Stimulated activated CD4-positive, alpha-beta T cell treated with anti-CD3 and anti-CD28 coated beads, Interleukin-4, amount 100 ng/mL, for 48 hours (primary cell): ENCODE measurements at regions not wholly inside any gene's neighbourhood (a gene's known extent, or its start where the extent isn't known, plus 50 kb on each side); places are given as distances from the start of the nearest gene placed in this dataset.
"Not testable (repeated sequence)": the region's sequence is repeated elsewhere in the genome, so short reads cannot be mapped to it uniquely, and the experiment has no call there.

Source experiments
- DNase-seq, 2 donors: peaks; one replicate each; pipeline ENCODE4 v3.0.0-alpha.2; 2020; ENCODE audit warnings: low read depth in 2 of 2

DNA sequence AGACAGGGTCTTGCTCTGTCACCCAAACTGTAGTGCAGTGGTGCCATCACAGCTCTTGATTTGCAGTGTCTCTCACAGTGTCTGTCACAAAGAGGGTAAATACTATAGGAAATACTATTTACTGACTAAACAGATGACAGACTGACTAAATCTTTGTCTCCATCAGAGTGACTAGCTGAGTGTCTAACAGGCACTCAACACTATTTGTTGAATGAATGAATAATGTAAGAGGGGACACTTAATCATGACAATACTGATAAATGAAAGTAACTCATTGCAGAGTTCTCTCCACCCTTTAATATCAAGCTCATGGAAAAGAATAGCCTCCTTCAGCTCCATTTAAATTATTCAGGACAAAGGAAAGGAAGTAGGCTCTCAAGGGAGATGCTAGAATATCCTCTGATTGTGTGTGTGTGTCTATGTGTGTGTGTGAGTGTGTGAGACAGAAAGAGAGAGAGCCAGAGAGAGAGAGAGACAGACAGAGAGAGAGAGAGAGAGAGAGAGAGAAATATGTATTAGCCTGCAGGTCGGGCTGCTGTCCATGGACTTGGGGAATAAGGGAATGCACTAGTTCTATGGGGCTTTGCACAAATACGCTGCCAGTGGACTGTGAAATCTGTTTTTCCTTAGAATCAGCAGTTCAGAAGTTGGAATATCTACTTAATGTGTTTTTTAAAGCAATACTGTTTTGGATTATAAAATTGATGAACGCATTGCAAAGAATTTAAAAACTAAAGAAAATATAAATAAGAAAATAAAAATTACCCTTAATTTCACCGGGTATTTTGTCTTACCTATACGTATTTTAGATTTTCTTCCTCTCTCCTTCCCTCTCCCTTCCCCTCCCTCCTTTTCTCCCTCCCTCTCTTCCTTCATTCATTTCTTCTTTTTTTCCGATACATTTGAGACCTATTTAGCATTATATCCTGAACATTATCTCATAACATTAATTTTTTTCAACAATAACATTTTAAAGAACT, 132.9 kb upstream of the LRIG1 start:
- DNase-seq: no peak

GRCh38 chr3:66638717-66639116, 137.9 kb upstream of the LRIG1 start:
- DNase-seq: no peak

- no peak for DNase-seq
These were observed 139.1 kb upstream of the LRIG1 start for GRCh38 chr3:66639809-66640356.

GRCh38 chr3:66642019-66642418, 141.2 kb upstream of the LRIG1 start:
- DNase-seq: no peak

DNA sequence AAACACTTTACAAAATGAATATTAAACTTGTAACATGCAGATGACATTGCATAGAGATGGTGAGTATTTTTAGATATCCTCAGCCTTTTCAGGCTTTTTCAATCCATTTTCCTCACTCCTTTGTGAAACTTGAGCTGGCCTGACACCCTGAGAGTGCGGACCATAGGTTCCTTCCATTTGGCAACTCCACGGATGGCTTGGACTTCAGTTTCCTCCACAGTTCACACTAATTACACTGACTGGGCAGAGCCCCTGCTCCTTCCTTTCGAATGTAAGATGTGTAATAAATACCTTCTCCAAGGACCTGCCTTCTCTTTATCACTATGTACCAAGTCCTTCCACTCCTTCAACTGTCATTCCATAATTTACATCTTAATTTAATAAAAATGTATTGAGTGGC, 141.7 kb upstream of the LRIG1 start:
- DNase-seq: no peak

GRCh38 chr3:66644549-66644948, 143.7 kb upstream of the LRIG1 start:
- no peak for DNase-seq

- DNase-seq: no peak
These were observed 148.2 kb upstream of the LRIG1 start for GRCh38 chr3:66648975-66649374.

- DNase-seq: not testable (repeated sequence)
These were observed 150.7 kb upstream of the LRIG1 start for GRCh38 chr3:66651520-66651919.

- not testable (repeated sequence) for DNase-seq
These were observed 151.3 kb upstream of the LRIG1 start for GRCh38 chr3:66652100-66652499.

DNA sequence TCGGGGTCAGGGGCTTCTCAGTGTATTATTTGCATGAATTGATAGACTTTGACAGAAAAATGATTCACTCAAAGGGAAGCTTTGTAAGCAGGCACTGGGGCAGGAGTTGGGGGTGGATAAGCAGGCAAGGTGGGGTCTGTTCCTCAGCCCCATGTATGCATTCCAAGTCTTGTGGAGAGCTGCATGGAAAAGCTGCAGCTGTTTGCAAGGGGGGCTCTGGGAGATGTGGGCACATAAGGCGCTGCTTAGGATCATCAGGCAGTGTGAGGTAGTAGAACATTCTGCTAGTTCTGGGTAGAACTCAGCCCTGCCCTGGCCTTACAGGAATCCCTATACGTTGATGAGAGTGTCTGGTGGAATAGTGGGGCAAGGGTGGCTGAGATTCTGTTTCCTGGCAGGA, 154.2 kb upstream of the LRIG1 start:
- no peak for DNase-seq

DNA sequence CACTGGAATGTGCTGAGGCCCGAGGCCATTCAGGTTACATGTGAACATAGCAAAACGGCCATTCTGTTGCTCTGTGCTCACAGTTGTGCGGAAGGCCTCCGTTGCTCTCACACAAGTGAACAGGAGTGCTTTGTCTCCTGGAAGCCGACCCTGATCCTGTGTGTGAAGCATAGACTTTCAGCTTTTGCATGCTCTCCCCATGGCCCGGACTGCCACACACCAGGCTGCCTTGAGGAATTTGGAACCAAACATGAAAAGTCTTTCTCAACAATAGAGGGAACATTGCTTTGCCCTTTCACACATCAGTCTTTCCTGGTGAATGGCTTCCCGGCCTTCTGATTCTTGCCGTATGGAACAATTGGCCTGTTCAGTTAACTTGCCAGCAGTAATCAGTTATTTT, 154.8 kb upstream of the LRIG1 start:
- no peak for DNase-seq

DNA sequence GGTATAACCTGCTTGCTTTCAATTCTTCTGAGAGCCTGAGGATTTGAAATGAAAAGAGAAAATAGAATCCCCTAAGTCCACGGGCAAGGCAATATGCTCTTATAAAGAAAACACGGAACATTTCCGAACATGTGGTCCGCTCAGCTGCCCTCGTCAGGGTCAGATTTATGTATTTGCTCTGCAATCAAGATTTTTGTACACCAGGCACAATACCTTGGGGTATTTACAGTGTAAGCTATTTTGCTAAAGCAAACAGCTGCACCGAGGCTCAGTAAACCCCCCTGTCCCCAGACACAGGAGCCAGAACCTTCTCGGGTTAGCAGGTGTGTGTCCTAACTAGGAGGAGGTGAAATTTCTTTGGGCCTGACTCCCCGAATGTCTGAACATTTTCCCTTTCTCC, 155.8 kb upstream of the LRIG1 start:
- DNase-seq: no peak

DNA sequence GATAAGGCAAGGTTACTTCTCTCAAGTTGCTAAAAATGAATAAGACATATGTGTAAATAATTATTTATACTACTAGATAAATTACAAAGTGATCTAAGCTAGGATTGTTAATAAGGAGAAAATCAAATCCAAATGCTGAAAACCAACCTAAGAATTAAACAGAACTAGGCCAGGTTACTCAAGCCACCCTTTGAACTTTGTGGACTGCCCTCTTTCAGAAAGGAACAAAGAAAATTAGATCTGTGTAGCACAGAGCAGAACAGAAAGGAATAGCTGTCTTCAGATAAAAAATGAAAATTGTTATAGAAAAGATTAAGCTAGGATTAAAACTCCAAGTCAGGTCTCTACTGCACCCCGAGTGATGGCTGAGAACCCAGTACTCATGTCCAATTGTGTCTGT, 158.2 kb upstream of the LRIG1 start:
- no peak for DNase-seq

GRCh38 chr3:66661628-66662027, 160.8 kb upstream of the LRIG1 start:
- no peak for DNase-seq

GRCh38 chr3:66662894-66663293, 162.1 kb upstream of the LRIG1 start:
- DNase-seq: no peak

- no peak for DNase-seq
These were observed 164.3 kb upstream of the LRIG1 start for GRCh38 chr3:66665021-66665695.

DNA sequence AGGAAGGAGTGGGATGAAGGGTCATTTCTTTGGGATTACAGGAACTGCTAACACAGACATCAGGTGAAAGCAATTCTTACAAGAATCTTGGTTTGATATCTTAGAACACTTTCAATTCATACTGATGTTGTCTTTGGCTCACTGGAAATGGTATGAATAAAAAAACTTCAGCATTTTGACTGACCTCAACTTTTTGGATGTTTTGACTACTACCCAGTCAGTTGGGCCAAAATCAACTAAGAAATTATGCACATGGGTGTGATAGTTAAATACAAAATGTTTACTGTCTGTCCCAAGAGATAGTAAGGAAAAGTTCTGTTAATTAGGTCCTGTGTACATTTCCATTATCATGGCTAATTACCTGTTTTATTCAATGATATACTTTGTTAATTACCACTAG, 165.5 kb upstream of the LRIG1 start:
- no peak for DNase-seq

GRCh38 chr3:66667263-66667662, 166.4 kb upstream of the LRIG1 start:
- no peak for DNase-seq

DNA sequence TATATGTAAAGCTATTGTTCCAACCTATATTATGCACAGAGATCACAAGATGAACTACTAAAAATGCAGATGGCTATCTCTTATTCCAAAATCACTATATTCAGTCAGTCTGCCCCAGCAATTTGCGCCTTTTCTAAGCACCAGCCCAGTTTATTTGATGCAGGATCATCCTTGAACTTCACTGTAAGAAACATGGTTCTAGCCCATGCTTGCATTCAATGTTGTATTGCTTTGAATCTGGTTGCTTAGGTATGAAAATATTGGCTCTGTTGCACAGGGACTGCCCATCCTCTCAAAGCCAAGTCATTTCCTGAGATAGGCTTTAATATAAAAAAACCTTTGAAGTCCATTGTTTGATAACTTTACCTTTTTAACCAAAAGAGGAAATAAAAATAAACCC, 170.5 kb upstream of the LRIG1 start:
- DNase-seq: no peak

DNA sequence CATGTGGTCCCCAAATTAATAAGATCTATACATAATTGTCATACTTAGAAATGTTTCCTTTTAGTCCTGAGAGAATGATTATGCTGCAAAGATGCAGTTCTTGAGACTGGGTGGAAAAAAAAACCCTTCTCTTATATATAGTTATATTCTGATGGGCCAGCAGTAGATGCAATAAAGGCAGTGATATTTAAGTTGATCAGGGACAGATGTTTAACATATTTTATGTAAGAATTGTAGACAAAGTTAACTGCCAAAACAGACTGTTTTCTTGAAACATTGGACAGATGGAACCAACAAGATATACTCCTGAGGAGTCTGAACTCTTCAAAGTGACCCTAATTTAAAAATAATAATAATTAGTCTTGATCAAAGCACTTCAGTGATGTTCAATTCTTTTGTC, 172.0 kb upstream of the LRIG1 start:
- no peak for DNase-seq

GRCh38 chr3:66673293-66673692, 172.5 kb upstream of the LRIG1 start:
- DNase-seq: no peak

GRCh38 chr3:66675366-66675765, 174.5 kb upstream of the LRIG1 start:
- no peak for DNase-seq
